ENCODE measurements at regions not wholly inside any gene's neighbourhood (a gene's known extent, or its start where the extent isn't known, plus 50 kb on each side); places are given as distances from the start of the nearest gene placed in this dataset.
"Not testable (repeated sequence)": the region's sequence is repeated elsewhere in the genome, so short reads cannot be mapped to it uniquely, and the experiment has no call there.

- not testable (repeated sequence) for DNase-seq
Measured at GRCh38 chr15:20285696-20286300, 255.8 kb downstream of the GOLGA6L6 start.

GRCh38 chr15:20284891-20285535, 256.6 kb downstream of the GOLGA6L6 start:
- not testable (repeated sequence) for DNase-seq

- DNase-seq: not testable (repeated sequence)
Measured at GRCh38 chr15:20283651-20284050, 257.9 kb downstream of the GOLGA6L6 start.

GRCh38 chr15:20282491-20282943, 259.1 kb downstream of the GOLGA6L6 start:
- peak; percentile 32 for DNase-seq

GRCh38 chr15:20281567-20282275, 259.9 kb downstream of the GOLGA6L6 start:
- DNase-seq: peak; percentile 25

- DNase-seq: peak; percentile 28
Measured at GRCh38 chr15:20280933-20281463, 260.6 kb downstream of the GOLGA6L6 start.

GRCh38 chr15:20280141-20280932, 261.3 kb downstream of the GOLGA6L6 start:
- peak; percentile 25 for DNase-seq

GRCh38 chr15:20279056-20279455, 262.5 kb downstream of the GOLGA6L6 start:
- peak; percentile 21 for DNase-seq

GRCh38 chr15:20278376-20278775, 263.2 kb downstream of the GOLGA6L6 start:
- not testable (repeated sequence) for DNase-seq

- not testable (repeated sequence) for DNase-seq
Measured at GRCh38 chr15:20277451-20277850, 264.1 kb downstream of the GOLGA6L6 start.

GRCh38 chr15:20276312-20277114, 265.1 kb downstream of the GOLGA6L6 start:
- peak; percentile 27 for DNase-seq

- not testable (repeated sequence) for DNase-seq
Measured at GRCh38 chr15:20275373-20275967, 266.1 kb downstream of the GOLGA6L6 start.

- no peak for DNase-seq
Measured at GRCh38 chr15:20272422-20273184, 269.0 kb downstream of the GOLGA6L6 start.

- DNase-seq: no peak
Measured at GRCh38 chr15:20271647-20272046, 270.0 kb downstream of the GOLGA6L6 start.

GRCh38 chr15:20269956-20270355, 271.6 kb downstream of the GOLGA6L6 start:
- not testable (repeated sequence) for DNase-seq

GRCh38 chr15:20267996-20268395, 273.6 kb downstream of the GOLGA6L6 start:
- not testable (repeated sequence) for DNase-seq

- DNase-seq: not testable (repeated sequence)
Measured at GRCh38 chr15:20267051-20267730, 274.4 kb downstream of the GOLGA6L6 start.

- DNase-seq: not testable (repeated sequence)
Measured at GRCh38 chr15:20265710-20266109, 275.9 kb downstream of the GOLGA6L6 start.

- not testable (repeated sequence) for DNase-seq
Measured at GRCh38 chr15:20261321-20262280, 280.0 kb downstream of the GOLGA6L6 start.
